SK-N-SH (cell line): ENCODE measurements at regions not wholly inside any gene's neighbourhood (a gene's known extent, or its start where the extent isn't known, plus 50 kb on each side); places are given as distances from the start of the nearest gene placed in this dataset.

ENCODE experiments used
- CTCF ChIA-PET: fragments of 300-600, 350-600 bp; formaldehyde crosslinking; extraction: SDS; loops from one replicate; lab custom pipeline; 2021; lab: Yijun Ruan, JAX
- POLR2A ChIA-PET: fragments of 350-600 bp; sonication (Branson Sonifier 250); formaldehyde crosslinking; extraction: SDS; loops from one replicate; lab custom pipeline; 2020; ENCODE audit warnings: antibody characterized with exemption, inconsistent platforms; lab: Yijun Ruan, JAX
- DNase-seq: peaks from one replicate; pipeline ENCODE4 v3.0.0; 2012
- H2AFZ ChIP-seq: fragments of 200-600 bp; sonication (generic); 2 replicates; pipeline ENCODE4 v1.8.1; 2016; ENCODE audit warnings: antibody characterized with exemption, mild to moderate bottlenecking, low read depth
- H3F3A ChIP-seq: fragments of 200-600 bp; sonication (generic); replicated peaks from 2 replicates; pipeline ENCODE3; 2016; ENCODE audit warnings: antibody characterized with exemption, mild to moderate bottlenecking; ENCODE audit not compliant: insufficient read depth
- H3K27ac ChIP-seq, 2 experiments: fragments of 200-500 bp in 1 of 2; fragments of 200-600 bp in 1 of 2; sonication (Bioruptor generic) in 1 of 2; sonication (generic), shearing (Covaris generic) in 1 of 2; 2 replicates each; pipeline versions ENCODE4 v1.5.1 to v1.6.1; 2014 to 2016; ENCODE audit warnings: low read depth in 2 of 2, inconsistent platforms in 1 of 2, low read length in 1 of 2, mild to moderate bottlenecking in 1 of 2, mixed read lengths in 1 of 2
- H3K27me3 ChIP-seq: fragments of 200-600 bp; sonication (generic), shearing (Covaris generic); 2 replicates; pipeline ENCODE4 v1.6.1; 2016; ENCODE audit warnings: mixed run types; ENCODE audit not compliant: insufficient read depth
- H3K36me3 ChIP-seq, 2 experiments: fragments of 200-500 bp in 1 of 2; fragments of 200-600 bp in 1 of 2; sonication (Bioruptor generic) in 1 of 2; sonication (generic) in 1 of 2; replicated peaks in 1 of 2; 2 replicates each; pipeline versions ENCODE3 to v1.5.1; 2014 to 2016; ENCODE audit warnings: low read length in 1 of 2, mild to moderate bottlenecking in 1 of 2; ENCODE audit not compliant: insufficient read depth in 2 of 2, control insufficient read depth in 1 of 2
- H3K4me1 ChIP-seq, 2 experiments: fragments of 200-500 bp in 1 of 2; fragments of 200-600 bp in 1 of 2; sonication (Bioruptor generic) in 1 of 2; sonication (generic), shearing (Covaris generic) in 1 of 2; 2 replicates each; pipeline versions ENCODE4 v1.5.1 to v1.6.1; 2014 to 2016; ENCODE audit warnings: low read depth in 1 of 2, low read length in 1 of 2, mixed run types in 1 of 2; ENCODE audit not compliant: insufficient read depth in 2 of 2, control insufficient read depth in 1 of 2
- H3K4me2 ChIP-seq: fragments of 200-600 bp; sonication (generic), shearing (Covaris generic); 2 replicates; pipeline ENCODE4 v1.6.1; 2017; ENCODE audit warnings: mixed run types
- H3K4me3 ChIP-seq, 2 experiments: fragments of 200-500 bp in 1 of 2; fragments of 200-600 bp in 1 of 2; sonication (Bioruptor generic) in 1 of 2; sonication (generic), shearing (Covaris generic) in 1 of 2; 2 replicates each; pipeline versions ENCODE4 v1.5.1 to v1.8.1; 2014 to 2016; ENCODE audit warnings: low read depth in 2 of 2, inconsistent platforms in 1 of 2, low read length in 1 of 2, mild to moderate bottlenecking in 1 of 2, mixed read lengths in 1 of 2, moderate library complexity in 1 of 2
- H3K79me2 ChIP-seq: fragments of 200-600 bp; sonication (generic); 2 replicates; pipeline ENCODE4 v1.8.1; 2017; ENCODE audit warnings: mild to moderate bottlenecking; ENCODE audit not compliant: insufficient read depth
- H3K9ac ChIP-seq: fragments of 200-600 bp; sonication (generic); 2 replicates; pipeline ENCODE4 v1.6.1; 2017; ENCODE audit warnings: mixed run types
- H3K9me2 ChIP-seq: fragments of 200-600 bp; sonication (generic); 2 replicates; pipeline ENCODE4 v1.6.1; 2017; ENCODE audit warnings: mixed run types
- H3K9me3 ChIP-seq: fragments of 200-600 bp; sonication (generic); 2 replicates; pipeline ENCODE4 v1.6.1; 2017; ENCODE audit warnings: mixed run types, mild to moderate bottlenecking, moderate library complexity
- H4K20me1 ChIP-seq: fragments of 200-600 bp; sonication (generic); 2 replicates; pipeline ENCODE4 v1.6.1; 2017; ENCODE audit warnings: mild to moderate bottlenecking, mixed run types; ENCODE audit not compliant: insufficient read depth
- ELF1 ChIP-seq: IDR thresholded peaks from 2 replicates; pipeline ENCODE4 v1.4.0; 2012
- EP300 ChIP-seq, 2 experiments: IDR thresholded peaks; 2 replicates each; pipeline versions ENCODE4 v1.4.0 to v1.6.1; 2012; ENCODE audit warnings: borderline replicate concordance in 1 of 2, low read depth in 1 of 2, low read length in 1 of 2
- MEF2A ChIP-seq: IDR thresholded peaks from 2 replicates; pipeline ENCODE4 v1.4.0; 2012; ENCODE audit warnings: low read depth, borderline replicate concordance
- NFIC ChIP-seq: IDR thresholded peaks from 2 replicates; pipeline ENCODE4 v1.4.0; 2012; ENCODE audit warnings: borderline replicate concordance
- POLR2AphosphoS5 ChIP-seq: IDR thresholded peaks from 2 replicates; pipeline ENCODE4 v1.6.1; 2012; ENCODE audit warnings: low read depth, low read length
- RCOR1 ChIP-seq: fragments of 150-350 bp; IDR thresholded peaks from 2 replicates; pipeline ENCODE4 v1.6.1; 2017; ENCODE audit warnings: antibody characterized with exemption, low read length
- RFX5 ChIP-seq: IDR thresholded peaks from 2 replicates; pipeline ENCODE4 v1.6.1; 2012; ENCODE audit warnings: mild to moderate bottlenecking, improper control_type of control experiment, low read length
- TCF12 ChIP-seq: IDR thresholded peaks from 2 replicates; pipeline ENCODE4 v1.4.0; 2012
- YY1 ChIP-seq: IDR thresholded peaks from 2 replicates; pipeline ENCODE4 v1.4.0; 2012; ENCODE audit warnings: low read depth, mild to moderate bottlenecking
- WGBS: methylation state at CpG from one replicate; pipeline ENCODE4 v1.1.6; 2017; ENCODE audit warnings: low lambda C conversion rate; 5-methylcytosine and 5-hydroxymethylcytosine counted together
- TF ChIP-seq, protein P1 (sequence below): IDR thresholded peaks from 2 replicates; pipeline ENCODE4 v1.4.0; 2012; ENCODE audit warnings: low read depth, borderline replicate concordance
- TF ChIP-seq, protein P2 (sequence below): fragments of 200-600 bp; sonication (generic); IDR thresholded peaks from 2 replicates; pipeline ENCODE4 v1.6.1; 2017; ENCODE audit warnings: antibody characterized with exemption, mild to moderate bottlenecking, moderate library complexity
- TF ChIP-seq, protein P3 (sequence below): fragments of 150-350 bp; IDR thresholded peaks from 2 replicates; pipeline ENCODE4 v1.6.1; 2017; ENCODE audit warnings: antibody characterized with exemption, low read length, low read depth, borderline replicate concordance
- TF ChIP-seq, protein P4 (sequence below): IDR thresholded peaks from 2 replicates; pipeline ENCODE4; 2012
- TF ChIP-seq, protein P5 (sequence below): fragments of 150-350 bp; IDR thresholded peaks from 2 replicates; pipeline ENCODE4 v1.6.1; 2016; ENCODE audit warnings: mild to moderate bottlenecking, low read depth, low read length

DNA sequence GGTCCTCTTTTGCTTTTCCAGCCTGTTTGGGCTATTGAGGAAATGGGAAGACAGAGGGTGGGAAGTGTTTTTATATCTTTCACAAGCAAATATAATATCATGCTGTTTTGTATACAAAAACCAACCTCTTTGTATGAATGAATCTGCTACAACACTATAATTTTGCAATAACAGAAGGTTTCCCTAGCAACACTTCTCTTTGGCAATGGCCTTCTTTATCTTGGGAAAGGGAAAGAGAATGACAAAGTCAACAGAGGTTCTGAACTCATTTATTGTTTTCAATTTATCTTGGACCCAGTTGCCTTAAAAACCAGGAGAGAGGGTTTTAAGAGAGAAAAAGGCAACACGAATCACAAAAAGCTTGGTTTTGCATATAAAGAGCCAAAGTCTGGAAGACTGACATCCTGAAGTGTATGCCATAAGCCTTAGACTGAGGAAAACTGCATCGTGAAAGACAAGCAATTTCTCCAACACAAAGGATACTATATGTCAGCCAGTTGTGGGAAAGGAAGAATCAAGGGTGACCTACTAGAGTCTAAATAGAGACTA, 121.8 kb upstream of the FAM241A start:
- no peak overlapping the region for H3K4me3 ChIP-seq
- no peaks in the 10 kb centered on the region for H3K79me2 ChIP-seq
- no peak overlapping the region for H3K27ac ChIP-seq
- ChIA-PET CTCF (interaction anchor here (3.1 kb wide), 1 partner anchor 8 kb away, joined by 12 read pairs; no protein-coding TSS in a partner anchor), POLR2A (no interaction called here)
- TF ChIP-seq, protein P1, sequence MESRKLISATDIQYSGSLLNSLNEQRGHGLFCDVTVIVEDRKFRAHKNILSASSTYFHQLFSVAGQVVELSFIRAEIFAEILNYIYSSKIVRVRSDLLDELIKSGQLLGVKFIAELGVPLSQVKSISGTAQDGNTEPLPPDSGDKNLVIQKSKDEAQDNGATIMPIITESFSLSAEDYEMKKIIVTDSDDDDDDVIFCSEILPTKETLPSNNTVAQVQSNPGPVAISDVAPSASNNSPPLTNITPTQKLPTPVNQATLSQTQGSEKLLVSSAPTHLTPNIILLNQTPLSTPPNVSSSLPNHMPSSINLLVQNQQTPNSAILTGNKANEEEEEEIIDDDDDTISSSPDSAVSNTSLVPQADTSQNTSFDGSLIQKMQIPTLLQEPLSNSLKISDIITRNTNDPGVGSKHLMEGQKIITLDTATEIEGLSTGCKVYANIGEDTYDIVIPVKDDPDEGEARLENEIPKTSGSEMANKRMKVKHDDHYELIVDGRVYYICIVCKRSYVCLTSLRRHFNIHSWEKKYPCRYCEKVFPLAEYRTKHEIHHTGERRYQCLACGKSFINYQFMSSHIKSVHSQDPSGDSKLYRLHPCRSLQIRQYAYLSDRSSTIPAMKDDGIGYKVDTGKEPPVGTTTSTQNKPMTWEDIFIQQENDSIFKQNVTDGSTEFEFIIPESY: no peak
- no peak for TF ChIP-seq NFIC
- TF ChIP-seq, protein P2, sequence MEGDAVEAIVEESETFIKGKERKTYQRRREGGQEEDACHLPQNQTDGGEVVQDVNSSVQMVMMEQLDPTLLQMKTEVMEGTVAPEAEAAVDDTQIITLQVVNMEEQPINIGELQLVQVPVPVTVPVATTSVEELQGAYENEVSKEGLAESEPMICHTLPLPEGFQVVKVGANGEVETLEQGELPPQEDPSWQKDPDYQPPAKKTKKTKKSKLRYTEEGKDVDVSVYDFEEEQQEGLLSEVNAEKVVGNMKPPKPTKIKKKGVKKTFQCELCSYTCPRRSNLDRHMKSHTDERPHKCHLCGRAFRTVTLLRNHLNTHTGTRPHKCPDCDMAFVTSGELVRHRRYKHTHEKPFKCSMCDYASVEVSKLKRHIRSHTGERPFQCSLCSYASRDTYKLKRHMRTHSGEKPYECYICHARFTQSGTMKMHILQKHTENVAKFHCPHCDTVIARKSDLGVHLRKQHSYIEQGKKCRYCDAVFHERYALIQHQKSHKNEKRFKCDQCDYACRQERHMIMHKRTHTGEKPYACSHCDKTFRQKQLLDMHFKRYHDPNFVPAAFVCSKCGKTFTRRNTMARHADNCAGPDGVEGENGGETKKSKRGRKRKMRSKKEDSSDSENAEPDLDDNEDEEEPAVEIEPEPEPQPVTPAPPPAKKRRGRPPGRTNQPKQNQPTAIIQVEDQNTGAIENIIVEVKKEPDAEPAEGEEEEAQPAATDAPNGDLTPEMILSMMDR: no peak
- TF ChIP-seq RCOR1: no peak
- TF ChIP-seq ELF1: no peak
- TF ChIP-seq YY1: no peak
- TF ChIP-seq, protein P3, sequence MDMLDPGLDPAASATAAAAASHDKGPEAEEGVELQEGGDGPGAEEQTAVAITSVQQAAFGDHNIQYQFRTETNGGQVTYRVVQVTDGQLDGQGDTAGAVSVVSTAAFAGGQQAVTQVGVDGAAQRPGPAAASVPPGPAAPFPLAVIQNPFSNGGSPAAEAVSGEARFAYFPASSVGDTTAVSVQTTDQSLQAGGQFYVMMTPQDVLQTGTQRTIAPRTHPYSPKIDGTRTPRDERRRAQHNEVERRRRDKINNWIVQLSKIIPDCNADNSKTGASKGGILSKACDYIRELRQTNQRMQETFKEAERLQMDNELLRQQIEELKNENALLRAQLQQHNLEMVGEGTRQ: no peak
- TF ChIP-seq, protein P4, sequence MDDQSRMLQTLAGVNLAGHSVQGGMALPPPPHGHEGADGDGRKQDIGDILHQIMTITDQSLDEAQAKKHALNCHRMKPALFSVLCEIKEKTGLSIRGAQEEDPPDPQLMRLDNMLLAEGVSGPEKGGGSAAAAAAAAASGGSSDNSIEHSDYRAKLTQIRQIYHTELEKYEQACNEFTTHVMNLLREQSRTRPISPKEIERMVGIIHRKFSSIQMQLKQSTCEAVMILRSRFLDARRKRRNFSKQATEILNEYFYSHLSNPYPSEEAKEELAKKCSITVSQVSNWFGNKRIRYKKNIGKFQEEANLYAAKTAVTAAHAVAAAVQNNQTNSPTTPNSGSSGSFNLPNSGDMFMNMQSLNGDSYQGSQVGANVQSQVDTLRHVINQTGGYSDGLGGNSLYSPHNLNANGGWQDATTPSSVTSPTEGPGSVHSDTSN: no peak
- TF ChIP-seq, protein P5, sequence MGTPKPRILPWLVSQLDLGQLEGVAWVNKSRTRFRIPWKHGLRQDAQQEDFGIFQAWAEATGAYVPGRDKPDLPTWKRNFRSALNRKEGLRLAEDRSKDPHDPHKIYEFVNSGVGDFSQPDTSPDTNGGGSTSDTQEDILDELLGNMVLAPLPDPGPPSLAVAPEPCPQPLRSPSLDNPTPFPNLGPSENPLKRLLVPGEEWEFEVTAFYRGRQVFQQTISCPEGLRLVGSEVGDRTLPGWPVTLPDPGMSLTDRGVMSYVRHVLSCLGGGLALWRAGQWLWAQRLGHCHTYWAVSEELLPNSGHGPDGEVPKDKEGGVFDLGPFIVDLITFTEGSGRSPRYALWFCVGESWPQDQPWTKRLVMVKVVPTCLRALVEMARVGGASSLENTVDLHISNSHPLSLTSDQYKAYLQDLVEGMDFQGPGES: no peak
- no peak for TF ChIP-seq TCF12
- no peak for TF ChIP-seq EP300 (IDR thresholded peaks at IDR 0.05; ENCODE audit: borderline replicate concordance in 1 of 2, low read depth in 1 of 2, low read length in 1 of 2)
- no peak for TF ChIP-seq POLR2AphosphoS5
- no peak for TF ChIP-seq RFX5
- no peak for TF ChIP-seq MEF2A
- H3K9me3 ChIP-seq: no peaks in the 10 kb centered on the region
- no peaks in the 10 kb centered on the region for H3K4me1 ChIP-seq
- no peak overlapping the region for H2AFZ ChIP-seq
- H3K4me2 ChIP-seq: no peak overlapping the region
- no peak for DNase-seq
- WGBS: 8% methylated on average over 2 of the region's 2 CpGs
- H3K36me3 ChIP-seq: no peaks in the 10 kb centered on the region
- no peaks in the 10 kb centered on the region for H3F3A ChIP-seq
- no peak overlapping the region for H3K9ac ChIP-seq
- H4K20me1 ChIP-seq: no peaks in the 10 kb centered on the region
- no peaks in the 10 kb centered on the region; the same call in 1 of the 2 replicates for H3K27me3 ChIP-seq
- no peaks in the 10 kb centered on the region for H3K9me2 ChIP-seq
